ENCODE measurements at regions not wholly inside any gene's neighbourhood (a gene's known extent, or its start where the extent isn't known, plus 50 kb on each side); places are given as distances from the start of the nearest gene placed in this dataset.
"Not testable (repeated sequence)": the region's sequence is repeated elsewhere in the genome, so short reads cannot be mapped to it uniquely, and the experiment has no call there.

- not testable (repeated sequence) for DNase-seq
Observed at GRCh38 chr9:33740958-33741357, 54.4 kb upstream of the PRSS3 start.

DNA sequence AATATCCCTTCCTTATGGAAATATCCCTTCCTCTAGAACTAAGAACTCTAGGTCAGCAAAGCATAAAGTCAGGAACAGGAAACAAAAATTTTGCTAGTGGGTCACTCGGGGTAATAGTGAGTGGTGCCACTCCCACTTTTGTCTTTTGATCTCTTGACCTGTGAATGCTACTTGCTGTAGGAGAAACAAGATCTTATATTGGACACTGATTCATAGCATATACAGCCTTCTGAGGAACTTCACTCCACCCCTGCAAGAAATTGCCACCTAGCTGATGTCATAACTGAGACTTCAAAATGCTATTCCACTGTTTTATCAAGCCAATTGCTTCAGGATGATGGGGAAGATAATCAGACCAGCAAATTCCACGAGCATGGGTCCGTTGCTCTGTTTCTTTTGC lies 53.3 kb upstream of the PRSS3 start:
- DNase-seq, result no peak

- DNase-seq, result no peak
Observed at GRCh38 chr9:33742519-33742918, 52.8 kb upstream of the PRSS3 start.

Data from activated CD4-positive, alpha-beta T cell treated with anti-CD3 and anti-CD28 coated beads, Interleukin-10, Interleukin-2, amounts not matched to agents 100 ng/mL and 50 ng/mL, durations not matched to agents 16 hours and 8 hours (primary cell).